Neural progenitor cell (in vitro differentiated cells): ENCODE measurements at regions not wholly inside any gene's neighbourhood (a gene's known extent, or its start where the extent isn't known, plus 50 kb on each side); places are given as distances from the start of the nearest gene placed in this dataset.

Experiments used
- CTCF ChIP-seq: fragments of 200-600 bp; sonication (generic); IDR thresholded peaks from 2 replicates; pipeline ENCODE4 v1.5.1; 2017; ENCODE audit warnings: antibody characterized with exemption, mild to moderate bottlenecking
- EZH2 ChIP-seq: fragments of 200-600 bp; sonication (generic); IDR thresholded peaks from 2 replicates; pipeline ENCODE4 v1.6.1; 2017; ENCODE audit warnings: antibody characterized with exemption, mild to moderate bottlenecking, moderate library complexity

- no peak for TF ChIP-seq CTCF
- TF ChIP-seq EZH2: no peak
Observed at GRCh38 chr4:29710519-29710918, 1009.6 kb upstream of the PCDH7 start.
